HG02588 (cell line): ENCODE measurements at regions not wholly inside any gene's neighbourhood (a gene's known extent, or its start where the extent isn't known, plus 50 kb on each side); places are given as distances from the start of the nearest gene placed in this dataset.
A peak's percentile ranks its signal among the peaks of the same experiment; 100 is the strongest.
"Not testable (repeated sequence)": the region's sequence is repeated elsewhere in the genome, so short reads cannot be mapped to it uniquely, and the experiment has no call there.

Experiments used
- ATAC-seq: cut with Tn5 transposase; IDR thresholded peaks from one replicate; pipeline ENCODE4 v1.9.1; 2021; ENCODE audit warnings: mild to moderate bottlenecking, moderate library complexity; ENCODE audit not compliant: unreplicated experiment

DNA sequence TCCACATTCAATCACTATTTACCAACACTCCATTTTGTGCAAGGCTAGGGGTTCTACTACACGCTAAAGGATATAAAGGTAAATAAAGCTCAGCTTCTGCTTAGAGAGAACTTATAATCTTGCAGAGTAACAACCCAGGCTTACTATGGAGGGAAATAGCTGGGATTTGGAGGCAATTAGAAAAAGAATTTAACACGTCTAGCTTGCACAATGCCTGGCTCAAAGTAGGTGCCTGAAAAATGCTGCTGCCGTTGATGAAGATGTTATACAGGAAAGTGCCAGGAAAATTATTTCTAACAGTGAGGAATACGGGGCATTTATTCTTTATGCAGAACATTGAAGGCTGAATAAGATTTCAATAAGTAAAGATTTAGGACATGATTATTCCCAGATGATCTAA lies 214.2 kb downstream of the KITLG start:
- no peak for ATAC-seq

DNA sequence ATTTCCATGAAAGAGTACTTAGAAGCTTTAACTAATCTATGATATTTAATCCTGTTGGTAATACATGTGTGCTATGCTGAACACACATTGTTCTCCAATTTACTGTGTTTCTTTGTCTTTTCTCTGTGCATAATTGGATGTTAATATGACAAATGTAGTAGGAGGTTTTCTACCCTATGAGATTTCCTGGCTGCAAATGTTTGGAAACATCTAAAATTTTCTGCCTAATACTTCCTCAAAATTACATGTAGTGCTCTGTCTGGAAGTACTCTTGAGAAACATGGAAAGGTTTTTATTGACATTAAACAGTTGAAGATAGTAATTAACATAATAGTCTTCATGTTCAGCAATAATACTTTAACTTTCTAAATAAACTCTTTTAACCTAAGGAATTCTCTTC lies 213.0 kb downstream of the KITLG start:
- no peak for ATAC-seq

DNA sequence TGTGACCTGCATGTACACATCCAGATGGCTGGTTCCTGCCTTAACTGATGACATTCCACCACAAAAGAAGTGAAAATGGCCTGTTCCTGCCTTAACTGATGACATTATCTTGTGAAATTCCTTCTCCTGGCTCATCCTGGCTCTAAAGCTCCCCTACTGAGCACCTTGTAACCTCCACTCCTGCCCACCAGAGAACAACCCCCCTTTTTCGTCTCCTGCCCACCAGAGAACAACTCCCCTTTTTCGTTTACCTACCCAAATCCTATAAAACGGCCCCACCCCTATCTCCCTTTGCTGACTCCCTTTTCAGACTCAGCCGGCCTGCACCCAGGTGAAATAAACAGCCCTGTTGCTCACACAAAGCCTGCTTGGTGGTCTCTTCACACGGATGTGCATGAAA lies 212.2 kb downstream of the KITLG start:
- ATAC-seq = not testable (repeated sequence)

DNA sequence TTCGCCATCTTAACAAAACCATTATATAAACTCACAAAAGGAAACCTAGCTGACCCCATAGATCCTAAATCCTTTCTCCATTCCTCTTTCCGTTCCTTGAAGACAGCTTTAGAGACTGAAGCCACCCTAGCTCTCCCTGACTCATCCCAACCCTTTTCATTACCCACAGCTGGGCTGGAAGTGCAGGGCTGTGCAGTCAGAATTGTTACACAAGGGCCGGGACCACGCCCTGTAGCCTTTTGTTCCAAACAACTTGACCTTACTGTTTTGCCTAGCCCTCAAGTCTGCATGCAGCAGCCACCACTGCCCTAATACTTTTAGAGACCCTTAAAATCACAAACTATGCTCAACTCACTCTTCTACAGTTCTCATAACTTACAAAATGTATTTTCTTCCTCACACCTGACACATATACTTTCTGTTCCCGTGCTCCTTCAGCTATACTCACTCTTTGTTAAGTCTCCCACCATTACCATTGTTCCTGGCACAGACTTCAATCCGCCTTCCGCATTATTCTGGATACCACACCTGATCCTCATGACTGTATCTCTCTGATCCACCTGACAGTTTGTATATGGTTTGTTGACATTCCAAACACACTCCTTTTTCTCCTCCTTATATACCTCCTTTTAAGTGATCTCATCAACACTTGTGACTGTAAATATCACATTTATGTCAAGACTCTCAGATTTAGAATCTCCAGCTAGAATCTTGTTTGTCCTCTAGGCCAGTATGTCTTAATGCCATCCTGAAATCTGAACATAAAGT lies 208.7 kb downstream of the KITLG start:
- no peak for ATAC-seq

DNA sequence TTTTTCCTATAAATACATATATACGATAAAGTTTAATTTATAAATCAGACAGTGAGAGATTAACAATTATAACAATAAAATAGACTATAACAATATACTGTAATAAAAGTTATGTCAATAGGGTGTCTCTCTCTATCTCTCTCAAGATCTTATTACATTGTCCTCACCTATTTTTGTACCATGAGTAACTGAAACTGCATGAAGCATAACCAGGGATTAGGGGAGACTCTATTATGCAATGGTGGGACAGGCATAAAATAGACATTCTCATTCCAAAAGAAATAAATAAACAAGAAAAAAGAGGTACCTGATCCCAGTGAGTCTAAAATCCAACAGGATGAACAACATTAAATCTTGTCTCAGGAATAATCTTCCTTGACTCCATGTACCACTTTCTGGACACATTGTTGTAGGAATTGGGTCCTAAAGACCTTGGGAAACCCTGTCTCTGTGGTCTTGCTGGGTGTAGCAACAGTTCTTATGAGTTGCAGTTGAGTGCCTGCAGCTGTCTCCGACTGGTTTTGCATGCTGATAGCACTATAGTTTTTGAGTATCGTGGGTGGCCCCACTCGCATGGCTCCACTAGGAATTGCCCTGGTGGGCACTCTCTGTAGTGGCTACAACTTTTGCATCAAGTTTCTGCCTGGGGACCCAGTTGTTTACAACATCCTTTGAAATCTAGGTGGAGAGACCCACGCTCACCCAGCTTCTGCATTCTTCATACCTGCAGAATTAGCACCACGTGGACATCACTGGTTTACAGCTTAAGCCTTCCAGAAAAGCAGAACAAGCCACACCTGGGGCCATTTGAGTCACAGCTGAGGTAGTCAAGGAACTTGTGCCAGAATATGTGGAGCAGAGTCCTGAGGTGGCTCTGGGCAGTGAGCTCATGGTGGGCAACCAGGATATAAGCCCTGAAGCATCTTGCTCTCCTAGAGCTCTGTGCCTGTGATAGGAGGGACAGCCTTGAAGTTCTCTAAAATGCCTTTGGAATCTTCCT lies 204.7 kb downstream of the KITLG start:
- no peak for ATAC-seq

DNA sequence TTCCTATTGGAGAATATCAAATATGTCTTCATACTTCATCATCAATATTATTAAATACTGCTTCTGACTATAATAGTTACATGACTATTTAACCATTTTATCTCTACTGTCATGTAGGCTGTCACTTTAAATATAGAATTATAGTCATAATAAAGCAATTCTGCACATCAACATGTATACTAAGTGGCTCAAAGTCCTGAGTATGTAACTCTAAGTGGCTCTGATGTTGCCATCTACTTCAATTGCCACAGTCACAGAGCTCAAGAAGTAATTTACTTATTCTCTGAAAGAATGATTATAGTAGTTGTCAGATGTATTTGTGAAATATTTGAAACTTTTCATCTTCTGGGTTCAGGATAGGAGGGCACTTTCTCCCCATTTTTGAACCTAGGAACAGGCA lies 202.3 kb downstream of the KITLG start:
- ATAC-seq = no peak

DNA sequence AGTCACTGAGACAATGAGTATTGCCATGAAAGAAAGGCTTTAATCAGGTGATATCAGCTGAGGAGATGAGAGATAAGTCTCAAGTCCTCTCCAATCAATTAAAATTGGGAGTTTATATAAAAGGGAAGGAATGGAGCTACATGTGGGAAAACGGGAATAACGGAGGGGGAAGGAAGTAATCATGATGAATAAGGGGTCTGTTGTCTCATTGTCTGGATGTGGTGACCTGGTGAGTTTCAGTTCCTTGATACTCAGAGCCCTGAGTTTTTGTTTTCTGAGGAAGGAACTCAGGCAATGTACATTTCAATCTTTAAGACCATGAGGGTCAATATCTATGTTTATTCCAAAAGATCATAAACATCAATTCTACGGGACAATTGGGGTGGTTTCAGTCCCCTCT lies 198.8 kb downstream of the KITLG start:
- no peak for ATAC-seq

DNA sequence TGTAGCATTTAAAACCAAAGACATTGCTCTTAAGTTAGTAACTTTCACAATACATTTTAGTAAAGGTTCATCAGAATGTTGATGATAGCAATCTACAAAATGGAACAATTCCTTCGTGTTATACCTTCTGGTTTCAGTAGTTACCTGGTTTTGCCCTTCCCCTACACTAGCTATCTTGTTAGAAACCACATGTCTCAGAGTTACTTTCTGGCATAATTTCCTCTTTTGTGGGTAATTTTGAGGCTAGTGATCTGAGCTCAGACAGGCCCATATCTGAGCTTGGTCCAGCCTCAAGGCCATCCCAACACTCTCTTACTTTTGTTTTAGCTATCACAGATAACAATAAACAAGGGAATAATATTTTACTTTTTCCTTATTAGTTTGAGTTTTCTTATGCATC lies 196.9 kb downstream of the KITLG start:
- ATAC-seq = no peak

DNA sequence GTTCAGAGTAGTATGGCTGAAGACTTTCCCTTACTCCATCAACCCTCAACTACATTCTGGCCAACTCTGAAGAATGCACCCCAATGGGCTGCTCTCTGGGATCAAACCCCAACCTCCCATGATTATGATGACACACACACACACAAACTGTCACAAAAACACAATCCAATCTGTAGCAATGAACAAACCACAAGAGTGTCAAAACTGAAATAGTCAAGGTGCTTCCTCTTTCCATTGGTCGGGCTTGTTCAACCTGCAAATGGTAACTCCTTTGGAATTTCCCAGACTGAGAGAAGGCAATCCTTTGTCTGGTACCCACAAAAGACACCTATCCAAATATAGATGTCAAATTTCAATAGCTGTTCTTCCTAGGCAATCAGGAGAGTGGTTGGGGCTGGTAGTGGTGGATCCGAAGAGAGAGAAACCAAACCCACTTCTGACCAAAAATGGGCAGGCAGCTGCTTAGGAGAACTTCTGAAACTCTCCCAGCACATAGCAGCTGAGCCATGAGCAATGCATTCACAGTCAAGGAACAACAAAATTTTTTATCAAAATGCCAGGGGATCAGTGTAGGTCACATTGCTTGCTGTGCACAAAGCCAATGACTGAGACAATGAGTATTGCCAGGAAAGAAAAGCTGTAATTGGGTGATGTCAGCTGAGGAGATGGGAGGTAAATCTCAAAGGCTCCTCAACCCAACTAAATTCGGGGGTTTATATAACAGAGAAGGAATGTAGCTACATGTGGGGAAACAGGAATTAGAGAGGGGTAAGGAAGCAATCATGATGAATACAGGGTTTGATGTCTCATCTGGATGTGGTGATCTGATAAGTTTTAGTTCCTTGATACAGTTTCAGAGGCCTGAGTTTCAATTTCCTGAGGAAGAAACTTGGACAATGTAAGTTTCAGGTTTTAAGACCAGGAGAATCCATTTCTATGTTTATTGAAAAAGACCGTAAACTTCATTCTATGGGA lies 191.4 kb downstream of the KITLG start:
- peak; percentile 43 for ATAC-seq

DNA sequence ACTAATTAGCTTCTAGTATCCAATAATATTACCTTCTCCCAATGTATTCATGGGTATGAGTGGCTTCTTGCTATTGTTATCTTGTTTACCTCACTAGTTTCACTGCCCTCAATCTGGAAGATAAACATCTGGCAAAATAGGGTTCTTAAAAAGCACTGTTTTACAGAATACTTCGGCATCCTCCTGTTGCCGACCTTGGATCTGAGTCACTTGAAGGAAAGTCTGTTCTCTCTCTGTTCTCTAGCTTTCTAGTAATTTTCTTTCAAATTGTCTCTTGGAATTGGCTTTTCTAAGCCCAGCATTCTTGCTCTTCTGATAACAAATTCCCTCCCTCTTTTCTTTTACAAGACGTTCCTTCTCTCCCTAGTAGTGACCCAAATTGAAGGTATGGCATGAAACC lies 189.5 kb downstream of the KITLG start:
- no peak for ATAC-seq

DNA sequence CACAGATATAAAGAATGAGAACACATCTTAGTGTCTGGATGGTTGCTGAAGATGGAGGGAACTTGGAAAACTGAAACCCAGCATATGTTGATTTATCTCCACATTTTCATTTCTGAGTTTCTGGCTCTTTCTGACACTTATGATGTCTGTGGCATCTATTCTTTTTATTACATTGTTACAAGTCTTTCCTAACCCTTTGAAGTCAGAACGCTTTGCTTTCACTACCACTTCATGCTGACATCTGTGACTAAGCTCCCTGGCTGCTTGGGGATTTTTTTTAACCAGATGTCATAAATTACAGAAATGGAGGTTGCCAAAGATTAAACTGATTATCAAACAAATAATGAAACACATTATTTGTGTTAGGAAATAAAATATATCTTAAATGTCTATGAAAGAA lies 188.7 kb downstream of the KITLG start:
- ATAC-seq = no peak

DNA sequence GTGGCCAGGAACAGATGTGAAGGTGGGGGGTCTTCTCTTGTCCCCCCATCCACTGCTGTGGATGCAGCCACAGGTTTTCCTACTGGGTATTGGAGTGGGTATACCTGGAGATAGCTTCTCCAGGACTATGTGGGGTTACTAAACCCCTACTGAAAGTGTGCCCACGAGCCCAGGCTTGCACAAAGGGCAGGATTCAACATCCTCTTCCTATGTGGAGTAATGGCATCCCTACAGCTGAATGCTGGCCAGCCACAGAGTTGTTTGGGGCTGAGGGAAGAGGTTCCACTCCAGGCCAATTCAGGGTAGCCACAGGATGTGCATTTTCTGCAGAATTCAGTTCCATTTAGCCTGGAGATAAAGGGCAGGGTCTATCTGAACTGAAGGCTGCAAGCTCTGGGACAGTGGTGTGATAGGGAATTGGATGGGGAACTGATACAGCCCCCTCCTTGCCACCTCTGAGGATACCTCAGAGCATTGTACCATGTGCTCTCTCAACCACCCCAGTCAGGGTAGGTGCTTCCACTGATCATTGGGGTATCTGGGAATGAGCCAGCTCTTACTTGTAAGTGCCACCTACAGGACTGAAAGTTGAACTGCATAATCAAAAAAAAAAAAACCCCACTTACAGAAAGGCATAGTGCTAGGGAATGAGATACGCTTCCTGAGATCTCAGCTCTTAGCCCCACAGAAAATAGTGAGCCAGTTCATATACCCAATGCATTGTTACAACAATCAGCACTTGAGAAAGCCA lies 187.1 kb downstream of the KITLG start:
- ATAC-seq = no peak

DNA sequence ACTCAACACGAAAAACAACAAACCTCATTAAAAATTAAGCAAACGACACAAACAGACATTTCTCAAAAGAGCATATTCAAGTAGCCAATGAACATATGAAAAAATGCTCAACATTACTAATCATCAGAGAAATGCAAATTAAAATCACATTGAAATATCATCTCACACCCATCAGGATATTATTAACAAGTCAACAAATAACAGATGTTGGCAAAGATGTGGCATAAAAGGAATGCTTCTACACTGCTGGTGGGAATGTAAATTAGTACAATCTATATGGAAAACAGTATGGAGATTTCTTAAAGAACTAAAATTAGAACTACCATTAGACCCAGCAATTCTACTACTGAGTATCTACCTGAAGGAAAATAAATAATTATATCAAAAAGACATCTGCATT lies 182.2 kb downstream of the KITLG start:
- ATAC-seq = no peak

DNA sequence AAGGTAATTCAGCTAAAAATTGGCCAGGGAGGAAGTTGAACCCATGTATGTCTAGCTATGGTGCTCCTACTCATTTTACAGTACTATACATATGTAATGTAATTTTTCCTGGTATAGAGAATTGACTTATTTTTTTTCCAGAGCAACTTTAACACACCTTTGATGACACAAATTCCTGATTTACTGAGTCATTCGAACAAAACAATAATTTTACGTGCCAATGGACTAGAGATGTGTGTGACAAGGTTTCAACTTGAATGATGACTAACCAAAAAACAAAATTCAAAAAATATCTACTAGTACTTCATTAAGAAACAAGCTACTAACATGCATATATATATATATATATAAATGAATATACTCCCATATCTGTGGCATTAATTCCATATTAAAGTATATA lies 180.5 kb downstream of the KITLG start:
- no peak for ATAC-seq

DNA sequence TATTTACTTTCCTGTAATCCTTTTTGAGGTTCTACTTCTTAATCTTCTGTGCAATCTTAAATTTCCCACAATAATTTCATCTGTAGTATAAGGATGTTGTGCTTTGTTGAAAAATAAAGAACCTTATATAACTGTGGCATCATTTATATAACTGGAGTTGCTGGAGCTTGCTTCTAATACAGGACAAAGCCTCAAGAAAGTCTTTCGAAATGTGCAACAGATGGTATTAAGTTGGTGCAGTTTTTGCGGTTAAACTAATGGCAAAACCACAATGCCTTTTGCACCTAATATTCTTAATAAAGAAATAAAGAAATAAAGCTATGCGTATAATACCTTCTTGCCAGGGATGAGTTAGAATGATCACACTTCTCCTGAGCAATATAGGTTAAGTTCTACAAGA lies 180.0 kb downstream of the KITLG start:
- no peak for ATAC-seq

DNA sequence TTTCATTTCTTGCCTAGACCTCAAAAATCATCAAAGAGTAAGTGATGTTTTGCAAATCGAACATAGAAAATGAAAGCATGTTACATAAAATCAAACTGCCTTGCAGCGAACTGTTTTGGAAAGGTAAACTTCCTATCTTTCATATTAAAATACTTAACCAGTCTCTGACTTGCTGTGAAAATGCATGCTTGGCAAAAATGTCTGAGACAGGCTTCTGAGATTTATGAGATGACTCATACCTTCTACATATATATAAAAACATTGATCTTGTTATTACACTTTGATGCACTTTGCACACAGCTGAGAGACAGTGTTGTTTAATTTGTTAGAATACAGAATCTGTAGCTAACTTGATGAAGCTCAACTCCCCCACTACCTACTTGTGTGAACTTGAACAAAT lies 179.1 kb downstream of the KITLG start:
- no peak for ATAC-seq

DNA sequence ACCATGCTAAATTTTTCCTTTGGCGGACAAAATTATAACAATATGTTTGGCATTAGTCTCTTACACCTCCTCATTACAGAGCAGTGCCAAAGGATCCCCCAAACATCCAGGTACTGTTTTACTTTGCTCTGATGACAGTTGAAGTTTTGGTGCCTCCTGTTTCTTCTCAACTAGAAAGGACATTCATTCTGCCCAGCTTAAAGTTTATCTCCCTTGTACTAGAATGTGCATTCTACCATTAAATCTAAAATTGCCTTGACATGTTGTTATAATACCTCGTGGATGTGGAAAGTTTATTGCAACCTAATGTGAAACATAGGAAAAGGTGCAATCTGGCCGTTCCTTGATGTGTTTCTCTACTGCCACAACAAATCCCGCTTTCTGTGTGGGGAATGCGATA lies 173.4 kb downstream of the KITLG start:
- no peak for ATAC-seq

DNA sequence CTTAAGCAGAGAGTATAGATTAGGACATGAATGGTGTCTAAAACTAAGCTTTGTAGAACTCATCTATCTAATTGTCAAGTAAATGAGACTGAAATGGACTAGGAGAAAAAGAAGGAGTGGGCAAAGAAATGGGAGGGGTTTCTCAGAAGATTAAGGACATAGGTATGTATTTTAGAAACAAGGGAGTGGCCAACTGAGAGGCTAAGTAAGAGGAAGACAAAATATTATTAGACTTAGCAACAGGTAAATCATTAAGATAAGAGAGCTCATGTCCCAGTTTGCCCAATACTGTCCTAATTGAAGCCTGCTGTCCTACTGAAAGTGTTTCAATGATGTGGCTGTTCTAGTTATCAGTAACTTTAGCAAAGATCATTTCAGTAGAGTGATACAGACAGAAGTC lies 171.4 kb downstream of the KITLG start:
- ATAC-seq = no peak

DNA sequence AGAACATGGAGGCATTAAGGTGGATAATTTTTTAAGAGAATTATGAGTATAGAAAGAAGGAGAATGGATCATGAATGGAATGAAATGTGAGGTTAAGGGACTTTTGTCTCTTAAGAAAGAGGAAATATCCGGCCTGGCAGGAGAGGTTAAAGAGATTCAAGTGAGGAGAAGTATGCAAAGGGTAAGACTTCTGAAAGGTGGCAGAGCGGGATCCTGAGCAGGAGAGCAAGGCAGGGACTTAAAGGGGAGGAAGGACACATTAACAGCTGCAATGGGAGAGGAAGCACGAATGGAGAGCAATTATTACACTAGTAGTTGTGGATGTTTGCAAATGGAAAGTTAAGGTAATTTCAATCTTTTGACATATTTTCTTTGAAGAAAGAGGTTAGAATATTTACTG lies 171.0 kb downstream of the KITLG start:
- ATAC-seq = no peak

DNA sequence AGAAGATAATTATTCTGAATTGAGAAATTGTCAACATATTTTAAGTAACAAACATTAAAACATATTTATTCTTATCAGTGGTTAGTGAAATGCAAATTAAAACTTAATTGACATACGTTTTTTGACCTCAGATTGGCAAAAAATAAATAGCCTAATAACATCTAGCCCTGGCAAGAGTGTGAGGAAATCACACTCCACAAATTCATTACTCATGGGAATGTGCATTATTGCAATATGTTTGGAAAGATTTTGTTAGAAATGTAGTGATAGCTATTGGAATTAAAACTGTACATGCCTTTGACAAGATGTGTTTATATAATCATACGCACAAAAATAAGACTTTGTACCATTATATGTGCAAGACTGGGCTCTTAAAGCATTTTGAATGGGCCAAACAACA lies 168.6 kb downstream of the KITLG start:
- no peak for ATAC-seq
